A549 (cell line): ENCODE measurements at regions not wholly inside any gene's neighbourhood (a gene's known extent, or its start where the extent isn't known, plus 50 kb on each side); places are given as distances from the start of the nearest gene placed in this dataset.

Experiments used
- ATAC-seq, 2 experiments: fragments of 200-7000 bp in 1 of 2; fragments of >200 bp in 1 of 2; cut with Nextera tagmentation in 1 of 2; cut with Tn5 transposase in 1 of 2; 3 replicates each; pipeline versions ENCODE4 v1.8.0 to v1.9.1; 2018 to 2020; ENCODE audit warnings: mild to moderate bottlenecking in 1 of 2, moderate library complexity in 1 of 2
- CTCF ChIA-PET: fragments of 300-600 bp; sonication (Branson Sonifier 250); formaldehyde crosslinking; extraction: SDS; loops from one replicate; lab custom pipeline; 2021; ENCODE audit warnings: antibody characterized with exemption, inconsistent platforms; lab: Yijun Ruan, JAX
- POLR2A ChIA-PET: fragments of 350-600 bp; formaldehyde crosslinking; extraction: SDS; loops from one replicate; lab custom pipeline; 2021; ENCODE audit warnings: antibody characterized with exemption, inconsistent platforms; lab: Yijun Ruan, JAX
- DNase-seq, 2 experiments: peaks; one replicate each; pipeline versions ENCODE4 v3.0.0 to v3.0.0-alpha.2; 2011 to 2016; ENCODE audit warnings: low read depth in 1 of 2, low spot score in 1 of 2
- FAIRE-seq: peaks from 2 replicates; lab custom pipeline; 2011; peaks lifted over from hg19 to GRCh38; lab: Jason Lieb, UNC
- H3K27ac ChIP-seq, 2 experiments: fragments of >200 bp; sonication (Bioruptor Twin); formaldehyde crosslinking; 3 replicates each; pipeline ENCODE4 v1.5.1; 2016 to 2017
- H3K4me1 ChIP-seq: fragments of >200 bp; sonication (Bioruptor Twin); formaldehyde crosslinking; 3 replicates; pipeline ENCODE4 v1.6.1; 2016
- H3K4me2 ChIP-seq: fragments of >200 bp; sonication (Bioruptor Twin); formaldehyde crosslinking; 3 replicates; pipeline ENCODE4 v1.6.1; 2016
- H3K4me3 ChIP-seq: fragments of >200 bp; sonication (Bioruptor Twin); formaldehyde crosslinking; 3 replicates; pipeline ENCODE4 v1.5.1; 2016
- H3K9me3 ChIP-seq: fragments of >200 bp; sonication (Bioruptor Twin); formaldehyde crosslinking; 3 replicates; pipeline ENCODE4 v1.6.1; 2016
- BHLHE40 ChIP-seq: IDR thresholded peaks from 2 replicates; pipeline ENCODE4 v1.6.1; 2012; ENCODE audit warnings: low read depth, low read length, inconsistent platforms
- CBX2 ChIP-seq: fragments of 200-600 bp; sonication (generic); IDR thresholded peaks from 2 replicates; pipeline ENCODE4 v1.6.1; 2016; ENCODE audit warnings: low read depth, mild to moderate bottlenecking, borderline replicate concordance
- CEBPB ChIP-seq, 2 experiments: fragments of >200 bp in 1 of 2; sonication (Bioruptor Twin) in 1 of 2; formaldehyde crosslinking in 1 of 2; IDR thresholded peaks; 2 replicates each; pipeline ENCODE4 v1.6.1; 2012 to 2016
- CHD2 ChIP-seq: fragments of 150-350 bp; IDR thresholded peaks from 2 replicates; pipeline ENCODE4 v1.6.1; 2014; ENCODE audit warnings: low read length; ENCODE audit not compliant: partially characterized antibody
- EHF ChIP-seq: fragments of 250-450 bp; sonication (Bioruptor Pico); IDR thresholded peaks from 2 replicates; pipeline ENCODE4 v1.5.0; 2020; ENCODE audit warnings: mild to moderate bottlenecking
- ESRRA ChIP-seq: fragments of 150-350 bp; IDR thresholded peaks from 2 replicates; pipeline ENCODE4 v1.6.1; 2014; ENCODE audit warnings: mild to moderate bottlenecking, low read length, borderline replicate concordance
- FOSB ChIP-seq: fragments of 250-450 bp; sonication (Bioruptor Pico); IDR thresholded peaks from 2 replicates; pipeline ENCODE4 v1.5.0; 2020; ENCODE audit warnings: mild to moderate bottlenecking, moderate library complexity
- HOXB5 ChIP-seq: fragments of 250-450 bp; sonication (Bioruptor Pico); IDR thresholded peaks from 2 replicates; pipeline ENCODE4 v1.5.0; 2020; ENCODE audit warnings: mild to moderate bottlenecking, moderate library complexity
- JUN ChIP-seq, 2 experiments: fragments of >200 bp; sonication (Bioruptor Twin); formaldehyde crosslinking; IDR thresholded peaks; 2 replicates in 1 of 2; 3 replicates in 1 of 2; pipeline ENCODE4 v1.6.1; 2016 to 2017
- KDM1A ChIP-seq: fragments of 200-600 bp; sonication (generic); IDR thresholded peaks from 2 replicates; pipeline ENCODE4 v1.6.1; 2016; ENCODE audit warnings: low read depth, mild to moderate bottlenecking
- NPAS2 ChIP-seq: fragments of 250-450 bp; sonication (Bioruptor Pico); IDR thresholded peaks from 2 replicates; pipeline ENCODE4 v1.8.0; 2022; ENCODE audit warnings: mild to moderate bottlenecking, moderate library complexity, borderline replicate concordance
- NR3C1 ChIP-seq: fragments of >200 bp; sonication (Bioruptor Twin); formaldehyde crosslinking; IDR thresholded peaks from 3 replicates; pipeline ENCODE4 v1.6.1; 2017
- POLR2AphosphoS2 ChIP-seq: conservative IDR thresholded peaks from 2 replicates; pipeline ENCODE4 v1.6.1; 2012; ENCODE audit warnings: low read length, improper control_type of control experiment, inconsistent platforms
- RNF2 ChIP-seq: fragments of 200-600 bp; sonication (generic); IDR thresholded peaks from 2 replicates; pipeline ENCODE4 v1.6.1; 2016; ENCODE audit warnings: low read depth, mild to moderate bottlenecking, antibody characterized with exemption, moderate library complexity, borderline replicate concordance
- SREBF2 ChIP-seq: fragments of 450-650 bp; IDR thresholded peaks from 2 replicates; pipeline ENCODE4 v1.6.1; 2014; ENCODE audit warnings: mild to moderate bottlenecking, moderate library complexity
- ZFP36 ChIP-seq: fragments of 450-650 bp; IDR thresholded peaks from 2 replicates; pipeline ENCODE4 v1.6.1; 2014; ENCODE audit warnings: borderline replicate concordance; ENCODE audit not compliant: partially characterized antibody
- ZNF302 ChIP-seq: fragments of 250-450 bp; sonication (Bioruptor Pico); IDR thresholded peaks from 2 replicates; pipeline ENCODE4 v1.9.0; 2021; ENCODE audit warnings: inconsistent platforms, mild to moderate bottlenecking, moderate library complexity
- ZSCAN20 ChIP-seq: fragments of 250-450 bp; sonication (Bioruptor Pico); IDR thresholded peaks from 2 replicates; pipeline ENCODE4 v1.8.0; 2022; ENCODE audit warnings: mild to moderate bottlenecking, moderate library complexity
- WGBS: methylation state at CpG from one replicate; pipeline ENCODE4 v1.1.6; 2017; ENCODE audit errors: missing lambda C conversion rate; 5-methylcytosine and 5-hydroxymethylcytosine counted together
- TF ChIP-seq, protein P1 (sequence below): fragments of >200 bp; sonication (Bioruptor Twin); formaldehyde crosslinking; IDR thresholded peaks from 2 replicates; pipeline ENCODE4 v1.6.1; 2016
- TF ChIP-seq, protein P2 (sequence below): IDR thresholded peaks from 2 replicates; pipeline ENCODE4 v1.6.1; 2012
- TF ChIP-seq, protein P3 (sequence below): fragments of >200 bp; sonication (Bioruptor Twin); formaldehyde crosslinking; IDR thresholded peaks from 3 replicates; pipeline ENCODE4 v1.6.1; 2016

DNA sequence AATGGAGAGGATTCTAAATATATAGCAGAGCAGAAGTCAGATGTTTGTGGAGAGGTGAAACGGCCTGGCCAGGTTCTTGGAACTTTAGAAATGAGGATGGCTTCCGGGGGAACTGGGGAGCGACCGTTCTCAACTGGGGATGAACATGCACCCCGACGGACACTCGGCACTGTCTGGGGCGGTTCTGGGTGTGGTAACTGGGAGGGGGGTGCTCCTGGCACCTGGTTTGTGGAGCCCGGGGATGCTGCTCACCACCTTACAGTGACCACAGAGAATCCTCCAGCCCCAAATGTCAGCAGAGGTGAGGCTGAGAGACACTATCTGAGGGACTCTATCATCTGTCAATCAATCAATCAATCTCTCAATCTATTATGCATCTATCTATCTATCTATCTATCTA, 69.0 kb upstream of the PPP2R3B start:
- no peak overlapping the region for H3K4me2 ChIP-seq
- H3K27ac ChIP-seq = no peak overlapping the region
- no peak for FAIRE-seq
- ATAC-seq = peak; percentile 26 to 36; a peak in 3 of 6 replicates
- no peak for TF ChIP-seq NPAS2
- H3K9me3 ChIP-seq = no peaks in the 10 kb centered on the region
- 33% methylated on average over 9 of the region's 9 CpGs for WGBS
- DNase-seq = no peak
- POLR2A ChIA-PET = no interaction called here
- H3K4me1 ChIP-seq = no peaks in the 10 kb centered on the region
- H3K4me3 ChIP-seq = no peak overlapping the region
- CTCF ChIA-PET = no interaction called here

DNA sequence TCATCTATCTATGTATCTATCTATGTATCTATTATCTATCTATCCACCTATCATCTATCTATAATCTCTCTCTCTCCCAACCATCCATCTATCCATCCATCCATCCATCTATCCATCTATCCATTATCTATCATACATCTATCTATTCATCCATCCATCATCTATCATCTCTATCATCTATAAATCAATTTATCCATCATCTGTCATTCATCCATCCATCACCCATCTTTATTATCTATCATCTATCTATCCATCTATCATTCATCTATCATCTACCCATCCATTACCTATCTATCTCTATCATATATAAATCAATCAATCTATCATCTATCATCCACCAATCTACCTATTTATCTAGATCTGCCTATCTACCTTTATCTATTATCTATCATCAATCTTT, 69.4 kb upstream of the PPP2R3B start:
- FAIRE-seq (no peak), DNase-seq (no peak), ATAC-seq (no peak)
- H3K4me2 ChIP-seq = no peak overlapping the region
- H3K9me3 ChIP-seq = no peaks in the 10 kb centered on the region
- no peak overlapping the region for H3K4me3 ChIP-seq
- ChIA-PET CTCF (no interaction called here), POLR2A (no interaction called here)
- TF ChIP-seq, protein P1, sequence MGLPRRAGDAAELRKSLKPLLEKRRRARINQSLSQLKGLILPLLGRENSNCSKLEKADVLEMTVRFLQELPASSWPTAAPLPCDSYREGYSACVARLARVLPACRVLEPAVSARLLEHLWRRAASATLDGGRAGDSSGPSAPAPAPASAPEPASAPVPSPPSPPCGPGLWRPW = no peak
- TF ChIP-seq ESRRA = no peak
- no peaks in the 10 kb centered on the region for H3K4me1 ChIP-seq
- no peak overlapping the region for H3K27ac ChIP-seq

DNA sequence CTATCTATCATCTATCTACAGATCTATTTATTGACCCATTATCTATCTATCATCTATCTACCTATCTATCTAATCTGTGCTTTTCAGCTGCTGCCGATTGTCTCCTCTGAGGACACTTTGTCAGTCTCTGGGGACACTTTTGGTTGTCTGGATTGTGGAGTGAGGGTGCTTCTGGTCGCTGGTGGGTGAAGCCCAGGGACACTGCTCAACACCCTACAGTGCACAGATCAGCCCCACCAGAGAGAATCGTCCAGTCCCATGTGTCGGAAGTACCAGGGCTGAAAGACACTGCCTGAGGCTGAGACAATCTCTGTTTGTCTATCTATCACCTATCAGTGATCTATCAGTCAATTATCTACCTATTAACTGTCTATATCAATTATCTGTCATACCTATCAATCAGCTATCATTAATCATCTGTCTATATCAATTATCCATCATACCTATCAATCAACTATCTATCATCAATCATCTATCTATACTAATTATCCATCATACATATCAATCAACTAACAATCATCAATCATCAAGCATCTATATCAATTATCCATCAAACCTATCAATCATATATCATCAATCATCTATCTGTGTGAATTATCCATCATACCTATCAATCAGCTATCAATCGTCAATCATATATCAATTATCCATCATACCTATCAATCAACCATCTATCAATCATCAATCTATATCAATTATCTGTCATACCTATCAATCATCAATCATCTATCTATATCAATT, 70.0 kb upstream of the PPP2R3B start:
- no peak for TF ChIP-seq ZSCAN20 (CRISPR knock-in tag)
- no peak for TF ChIP-seq ZNF302 (CRISPR knock-in tag)
- Histone ChIP-seq H3K27ac (no peak overlapping the region), H3K9me3 (no peaks in the 10 kb centered on the region), H3K4me2 (no peak overlapping the region), H3K4me1 (no peaks in the 10 kb centered on the region), H3K4me3 (no peak overlapping the region)
- FAIRE-seq (no peak), ATAC-seq (no peak), DNase-seq (no peak)
- POLR2A ChIA-PET = no interaction called here
- WGBS = 20% methylated on average over 5 of the region's 5 CpGs
- CTCF ChIA-PET = no interaction called here

DNA sequence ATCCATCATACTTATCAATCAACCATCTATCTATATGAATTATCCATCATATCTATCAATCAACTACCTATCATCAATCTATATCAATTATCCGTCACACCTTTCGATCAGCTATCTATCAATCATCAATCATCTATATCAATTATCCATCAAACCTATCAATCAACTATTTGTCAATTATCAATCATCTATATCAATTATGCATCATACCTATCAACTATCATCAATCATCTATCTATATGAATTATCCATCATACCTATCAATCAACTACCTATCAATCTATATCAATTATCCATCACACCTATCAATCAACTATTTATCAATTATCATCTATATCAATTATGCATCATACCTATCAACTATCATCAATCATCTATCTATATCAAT, 70.6 kb upstream of the PPP2R3B start:
- DNase-seq (no peak), ATAC-seq (no peak), FAIRE-seq (peak; percentile 46)
- H3K4me1 ChIP-seq = no peaks in the 10 kb centered on the region
- CTCF ChIA-PET = no interaction called here
- POLR2A ChIA-PET = no interaction called here
- H3K27ac ChIP-seq = no peak overlapping the region
- WGBS = 24% methylated on average over 2 of the region's 2 CpGs
- no peak overlapping the region for H3K4me2 ChIP-seq
- no peaks in the 10 kb centered on the region for H3K9me3 ChIP-seq
- TF ChIP-seq CHD2 = no peak
- H3K4me3 ChIP-seq = no peak overlapping the region

DNA sequence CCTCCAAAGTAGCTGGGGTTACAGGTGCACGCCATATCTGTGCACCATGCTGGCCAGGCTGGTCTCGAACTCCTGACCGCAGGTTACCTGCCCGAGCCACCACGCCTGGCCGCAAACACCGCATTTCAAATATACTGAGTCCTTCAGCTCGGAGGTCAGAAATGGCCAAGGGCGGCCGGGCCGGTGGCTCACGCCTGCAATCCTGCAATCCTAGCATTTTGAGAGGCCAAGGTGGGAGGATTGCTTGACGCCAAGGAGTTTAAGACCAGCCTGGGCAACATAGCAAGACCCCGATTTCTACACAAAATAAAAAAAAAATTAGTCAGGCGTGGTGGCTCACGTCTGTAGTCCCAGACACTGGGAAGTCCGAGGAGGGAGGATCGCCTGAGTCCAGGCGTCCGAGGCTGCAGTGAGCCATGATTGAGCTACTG, 71.9 kb upstream of the PPP2R3B start:
- POLR2A ChIA-PET = no interaction called here
- CTCF ChIA-PET = no interaction called here
- WGBS = 63% methylated on average over 17 of the region's 20 CpGs

More for the DNA sequence above, 71.9 kb upstream of the PPP2R3B start:
- H3K9me3 ChIP-seq = no peaks in the 10 kb centered on the region
- no peaks in the 10 kb centered on the region for H3K4me1 ChIP-seq
- ATAC-seq = no peak
- no peak for TF ChIP-seq RNF2
- TF ChIP-seq ZFP36 = no peak
- TF ChIP-seq SREBF2 = no peak
- no peak for TF ChIP-seq KDM1A
- TF ChIP-seq POLR2AphosphoS2 = no peak
- no peak for TF ChIP-seq NR3C1
- no peak for TF ChIP-seq EHF (CRISPR knock-in tag)
- TF ChIP-seq, protein P2, sequence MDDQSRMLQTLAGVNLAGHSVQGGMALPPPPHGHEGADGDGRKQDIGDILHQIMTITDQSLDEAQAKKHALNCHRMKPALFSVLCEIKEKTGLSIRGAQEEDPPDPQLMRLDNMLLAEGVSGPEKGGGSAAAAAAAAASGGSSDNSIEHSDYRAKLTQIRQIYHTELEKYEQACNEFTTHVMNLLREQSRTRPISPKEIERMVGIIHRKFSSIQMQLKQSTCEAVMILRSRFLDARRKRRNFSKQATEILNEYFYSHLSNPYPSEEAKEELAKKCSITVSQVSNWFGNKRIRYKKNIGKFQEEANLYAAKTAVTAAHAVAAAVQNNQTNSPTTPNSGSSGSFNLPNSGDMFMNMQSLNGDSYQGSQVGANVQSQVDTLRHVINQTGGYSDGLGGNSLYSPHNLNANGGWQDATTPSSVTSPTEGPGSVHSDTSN = no peak
- no peak for TF ChIP-seq BHLHE40
- TF ChIP-seq CEBPB (IDR thresholded peaks at IDR 0.05) = no peak
- TF ChIP-seq, protein P1 = no peak
- TF ChIP-seq FOSB (CRISPR knock-in tag) = no peak
- TF ChIP-seq HOXB5 (CRISPR knock-in tag) = no peak
- no peak for TF ChIP-seq CBX2
- TF ChIP-seq, protein P3, sequence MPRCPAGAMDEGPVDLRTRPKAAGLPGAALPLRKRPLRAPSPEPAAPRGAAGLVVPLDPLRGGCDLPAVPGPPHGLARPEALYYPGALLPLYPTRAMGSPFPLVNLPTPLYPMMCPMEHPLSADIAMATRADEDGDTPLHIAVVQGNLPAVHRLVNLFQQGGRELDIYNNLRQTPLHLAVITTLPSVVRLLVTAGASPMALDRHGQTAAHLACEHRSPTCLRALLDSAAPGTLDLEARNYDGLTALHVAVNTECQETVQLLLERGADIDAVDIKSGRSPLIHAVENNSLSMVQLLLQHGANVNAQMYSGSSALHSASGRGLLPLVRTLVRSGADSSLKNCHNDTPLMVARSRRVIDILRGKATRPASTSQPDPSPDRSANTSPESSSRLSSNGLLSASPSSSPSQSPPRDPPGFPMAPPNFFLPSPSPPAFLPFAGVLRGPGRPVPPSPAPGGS = no peak
- TF ChIP-seq JUN (IDR thresholded peaks at IDR 0.05) = no peak
- TF ChIP-seq, all 56 proteins: peak for 0
- H3K4me2 ChIP-seq = no peak overlapping the region
- H3K27ac ChIP-seq = no peak overlapping the region
- DNase-seq (no peak), FAIRE-seq (no peak)
- H3K4me3 ChIP-seq = no peak overlapping the region
